ENCODE measurements at regions not wholly inside any gene's neighbourhood (a gene's known extent, or its start where the extent isn't known, plus 50 kb on each side); places are given as distances from the start of the nearest gene placed in this dataset.
"Not testable (repeated sequence)": the region's sequence is repeated elsewhere in the genome, so short reads cannot be mapped to it uniquely, and the experiment has no call there.

DNA sequence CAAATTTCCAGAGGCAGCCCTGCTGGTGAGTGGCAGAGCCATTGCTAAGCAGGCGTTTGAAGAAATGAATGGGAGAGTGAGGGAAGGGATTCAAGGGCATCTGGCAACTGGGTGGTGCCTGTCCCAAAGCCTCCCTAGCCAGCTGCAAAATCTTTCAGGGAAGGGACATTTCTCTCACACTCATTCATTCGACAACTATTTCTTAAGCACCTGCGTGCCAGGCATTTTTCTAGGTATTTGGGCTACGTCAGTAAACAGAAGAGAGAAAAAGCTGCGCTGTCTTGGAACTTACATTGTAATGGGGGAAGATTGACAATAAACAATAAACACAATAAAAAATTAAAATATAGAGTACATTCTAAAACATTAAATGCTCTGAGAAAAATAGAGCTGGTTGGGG lies 301.9 kb upstream of the USP24 start:
- Histone ChIP-seq H3K27ac (replicated peaks) (no peak overlapping the region), H3K4me3 (replicated peaks; ENCODE audit: insufficient read depth, low read length) (no peak overlapping the region), H3K27me3 (ENCODE audit: insufficient read depth, poor library complexity, severe bottlenecking) (peaks cover 2% of the 10 kb centered on the region)
- TF ChIP-seq, protein P1, sequence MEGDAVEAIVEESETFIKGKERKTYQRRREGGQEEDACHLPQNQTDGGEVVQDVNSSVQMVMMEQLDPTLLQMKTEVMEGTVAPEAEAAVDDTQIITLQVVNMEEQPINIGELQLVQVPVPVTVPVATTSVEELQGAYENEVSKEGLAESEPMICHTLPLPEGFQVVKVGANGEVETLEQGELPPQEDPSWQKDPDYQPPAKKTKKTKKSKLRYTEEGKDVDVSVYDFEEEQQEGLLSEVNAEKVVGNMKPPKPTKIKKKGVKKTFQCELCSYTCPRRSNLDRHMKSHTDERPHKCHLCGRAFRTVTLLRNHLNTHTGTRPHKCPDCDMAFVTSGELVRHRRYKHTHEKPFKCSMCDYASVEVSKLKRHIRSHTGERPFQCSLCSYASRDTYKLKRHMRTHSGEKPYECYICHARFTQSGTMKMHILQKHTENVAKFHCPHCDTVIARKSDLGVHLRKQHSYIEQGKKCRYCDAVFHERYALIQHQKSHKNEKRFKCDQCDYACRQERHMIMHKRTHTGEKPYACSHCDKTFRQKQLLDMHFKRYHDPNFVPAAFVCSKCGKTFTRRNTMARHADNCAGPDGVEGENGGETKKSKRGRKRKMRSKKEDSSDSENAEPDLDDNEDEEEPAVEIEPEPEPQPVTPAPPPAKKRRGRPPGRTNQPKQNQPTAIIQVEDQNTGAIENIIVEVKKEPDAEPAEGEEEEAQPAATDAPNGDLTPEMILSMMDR (IDR thresholded peaks at IDR 0.05; ENCODE audit: insufficient read depth, low read length): no peak
- TF ChIP-seq SPI1 (IDR thresholded peaks at IDR 0.05; ENCODE audit: borderline replicate concordance, low read depth) (no peak), GABPA (IDR thresholded peaks at IDR 0.05; ENCODE audit: low read depth) (no peak), POLR2AphosphoS5 (IDR thresholded peaks at IDR 0.05; ENCODE audit: low read depth) (no peak)
- TF ChIP-seq, protein P2, sequence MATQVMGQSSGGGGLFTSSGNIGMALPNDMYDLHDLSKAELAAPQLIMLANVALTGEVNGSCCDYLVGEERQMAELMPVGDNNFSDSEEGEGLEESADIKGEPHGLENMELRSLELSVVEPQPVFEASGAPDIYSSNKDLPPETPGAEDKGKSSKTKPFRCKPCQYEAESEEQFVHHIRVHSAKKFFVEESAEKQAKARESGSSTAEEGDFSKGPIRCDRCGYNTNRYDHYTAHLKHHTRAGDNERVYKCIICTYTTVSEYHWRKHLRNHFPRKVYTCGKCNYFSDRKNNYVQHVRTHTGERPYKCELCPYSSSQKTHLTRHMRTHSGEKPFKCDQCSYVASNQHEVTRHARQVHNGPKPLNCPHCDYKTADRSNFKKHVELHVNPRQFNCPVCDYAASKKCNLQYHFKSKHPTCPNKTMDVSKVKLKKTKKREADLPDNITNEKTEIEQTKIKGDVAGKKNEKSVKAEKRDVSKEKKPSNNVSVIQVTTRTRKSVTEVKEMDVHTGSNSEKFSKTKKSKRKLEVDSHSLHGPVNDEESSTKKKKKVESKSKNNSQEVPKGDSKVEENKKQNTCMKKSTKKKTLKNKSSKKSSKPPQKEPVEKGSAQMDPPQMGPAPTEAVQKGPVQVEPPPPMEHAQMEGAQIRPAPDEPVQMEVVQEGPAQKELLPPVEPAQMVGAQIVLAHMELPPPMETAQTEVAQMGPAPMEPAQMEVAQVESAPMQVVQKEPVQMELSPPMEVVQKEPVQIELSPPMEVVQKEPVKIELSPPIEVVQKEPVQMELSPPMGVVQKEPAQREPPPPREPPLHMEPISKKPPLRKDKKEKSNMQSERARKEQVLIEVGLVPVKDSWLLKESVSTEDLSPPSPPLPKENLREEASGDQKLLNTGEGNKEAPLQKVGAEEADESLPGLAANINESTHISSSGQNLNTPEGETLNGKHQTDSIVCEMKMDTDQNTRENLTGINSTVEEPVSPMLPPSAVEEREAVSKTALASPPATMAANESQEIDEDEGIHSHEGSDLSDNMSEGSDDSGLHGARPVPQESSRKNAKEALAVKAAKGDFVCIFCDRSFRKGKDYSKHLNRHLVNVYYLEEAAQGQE (IDR thresholded peaks at IDR 0.05; ENCODE audit: insufficient replicate concordance, low read depth): no peak
- no peak for DNase-seq (ENCODE audit: low read depth in 1 of 2, low spot score in 1 of 2)

DNA sequence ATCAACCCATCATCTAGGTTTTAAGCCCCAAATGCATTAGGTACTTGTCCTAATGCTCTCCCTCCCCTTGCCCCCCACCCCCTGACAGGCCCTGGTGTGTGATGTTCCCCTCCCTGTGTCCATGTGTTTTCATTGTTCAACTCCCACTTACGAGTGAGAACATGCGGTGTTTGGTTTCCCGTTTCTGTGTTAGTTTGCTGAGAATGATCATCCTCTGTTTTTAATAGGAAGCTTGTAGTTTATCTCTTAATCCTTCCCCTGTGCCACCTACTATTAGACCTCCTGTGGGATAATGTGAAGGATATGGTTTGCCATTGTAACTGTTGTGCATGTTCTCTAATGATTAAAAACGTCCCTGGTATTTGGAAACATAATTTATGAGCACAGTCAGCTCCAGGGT lies 299.4 kb upstream of the USP24 start:
- not testable (repeated sequence) for DNase-seq (ENCODE audit: low read depth in 1 of 2, low spot score in 1 of 2); H3K27me3 ChIP-seq (ENCODE audit: insufficient read depth, poor library complexity, severe bottlenecking); H3K27ac ChIP-seq (replicated peaks); H3K4me3 ChIP-seq (replicated peaks; ENCODE audit: insufficient read depth, low read length)

DNA sequence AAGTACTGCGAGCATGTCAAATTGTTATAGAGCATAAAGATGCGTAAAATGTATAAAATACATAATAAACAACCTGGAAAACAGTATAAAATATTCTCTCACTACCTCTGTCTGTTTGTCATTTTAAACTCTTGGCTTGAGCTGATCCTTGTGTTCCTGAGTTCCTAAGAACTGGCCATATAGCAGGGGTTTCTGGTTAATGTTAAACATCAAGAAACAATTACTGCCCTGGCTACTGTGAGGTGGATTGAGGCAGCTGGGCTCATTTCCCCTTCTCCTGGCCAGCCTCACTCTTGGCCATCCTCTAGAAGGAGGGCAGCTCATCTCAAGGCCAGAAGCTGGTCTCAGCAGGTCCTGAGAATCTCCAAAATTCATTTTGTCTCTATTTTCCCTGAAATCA lies 297.3 kb upstream of the USP24 start:
- H3K27me3 ChIP-seq (ENCODE audit: insufficient read depth, poor library complexity, severe bottlenecking): peaks cover 4% of the 10 kb centered on the region
- no peak overlapping the region for H3K4me3 ChIP-seq (replicated peaks; ENCODE audit: insufficient read depth, low read length)
- TF ChIP-seq SPI1 (IDR thresholded peaks at IDR 0.05; ENCODE audit: borderline replicate concordance, low read depth): no peak
- TF ChIP-seq, protein P1 (IDR thresholded peaks at IDR 0.05; ENCODE audit: insufficient read depth, low read length): no peak
- TF ChIP-seq, protein P2 (IDR thresholded peaks at IDR 0.05; ENCODE audit: insufficient replicate concordance, low read depth): no peak
- TF ChIP-seq POLR2AphosphoS5 (IDR thresholded peaks at IDR 0.05; ENCODE audit: low read depth): no peak
- TF ChIP-seq GABPA (IDR thresholded peaks at IDR 0.05; ENCODE audit: low read depth): no peak
- H3K27ac ChIP-seq (replicated peaks): no peak overlapping the region
- no peak for DNase-seq (ENCODE audit: low read depth in 1 of 2, low spot score in 1 of 2)

DNA sequence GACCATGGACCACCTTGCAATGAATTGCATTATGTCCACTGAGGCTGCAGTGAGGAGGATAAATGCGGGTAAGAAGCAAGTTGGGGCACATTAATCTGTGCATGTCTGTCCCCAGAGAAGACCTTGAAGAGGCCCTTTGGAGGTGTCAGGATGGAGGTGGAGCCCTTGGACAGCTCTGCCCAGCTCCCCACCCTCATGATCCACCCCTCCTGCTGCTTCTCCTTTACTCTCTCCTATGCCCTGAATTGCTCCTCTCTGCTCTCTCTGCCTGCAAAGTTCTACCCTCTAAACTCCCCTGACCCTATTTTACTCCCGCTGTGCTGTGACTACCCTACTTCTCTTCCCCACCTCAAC lies 292.4 kb upstream of the USP24 start:
- peaks cover 2% of the 10 kb centered on the region for H3K27me3 ChIP-seq (ENCODE audit: insufficient read depth, poor library complexity, severe bottlenecking)
- H3K27ac ChIP-seq (replicated peaks): no peak overlapping the region
- TF ChIP-seq, protein P1 (IDR thresholded peaks at IDR 0.05; ENCODE audit: insufficient read depth, low read length): no peak
- TF ChIP-seq, protein P2 (IDR thresholded peaks at IDR 0.05; ENCODE audit: insufficient replicate concordance, low read depth): no peak
- no peak for TF ChIP-seq SPI1 (IDR thresholded peaks at IDR 0.05; ENCODE audit: borderline replicate concordance, low read depth)
- no peak for TF ChIP-seq POLR2AphosphoS5 (IDR thresholded peaks at IDR 0.05; ENCODE audit: low read depth)
- TF ChIP-seq GABPA (IDR thresholded peaks at IDR 0.05; ENCODE audit: low read depth): no peak
- DNase-seq (ENCODE audit: low read depth in 1 of 2, low spot score in 1 of 2): no peak
- no peak overlapping the region for H3K4me3 ChIP-seq (replicated peaks; ENCODE audit: insufficient read depth, low read length)
